ENCODE measurements at regions not wholly inside any gene's neighbourhood (a gene's known extent, or its start where the extent isn't known, plus 50 kb on each side); places are given as distances from the start of the nearest gene placed in this dataset.

GRCh38 chr10:118944959-118945633 is 84.4 kb upstream of the NANOS1 start:
- 74 to 75% methylated on average over 8 of the region's 8 CpGs for WGBS, 2 donors
- no peaks in the 10 kb centered on the region for H3K9me3 ChIP-seq
- no peak for DNase-seq
- no peaks in the 10 kb centered on the region for H3K27me3 ChIP-seq
- H3K4me3 ChIP-seq, result no peak overlapping the region
- no peak for ATAC-seq
- no peaks in the 10 kb centered on the region for H3K36me3 ChIP-seq (replicated peaks in 1 of 2; ENCODE audit: insufficient read depth in 1 of 2, low read depth in 2 of 2)
- H3K27ac ChIP-seq, result no peak overlapping the region
- intact Hi-C loops (cut with DNase I), result no loop called here
- TF ChIP-seq POLR2A (IDR thresholded peaks at IDR 0.05), result no peak
- TF ChIP-seq CTCF (IDR thresholded peaks at IDR 0.05), result no peak
- no peaks in the 10 kb centered on the region for H3K4me1 ChIP-seq

GRCh38 chr10:118948786-118949185 is 80.7 kb upstream of the NANOS1 start:
- H3K36me3 ChIP-seq (replicated peaks in 1 of 2; ENCODE audit: insufficient read depth in 1 of 2, low read depth in 2 of 2), result no peaks in the 10 kb centered on the region
- H3K27me3 ChIP-seq, result no peaks in the 10 kb centered on the region
- H3K4me3 ChIP-seq, result no peak overlapping the region
- no peak for DNase-seq
- intact Hi-C loops (cut with DNase I), result no loop called here
- 57 to 75% methylated on average over 3 of the region's 3 CpGs for WGBS, 2 donors
- TF ChIP-seq CTCF (IDR thresholded peaks at IDR 0.05), result no peak
- no peak for TF ChIP-seq POLR2A (IDR thresholded peaks at IDR 0.05)
- no peaks in the 10 kb centered on the region for H3K4me1 ChIP-seq
- no peak overlapping the region for H3K27ac ChIP-seq
- ATAC-seq, result no peak
- no peaks in the 10 kb centered on the region for H3K9me3 ChIP-seq

- Histone ChIP-seq H3K4me3 (no peak overlapping the region), H3K36me3 (replicated peaks in 1 of 2; ENCODE audit: insufficient read depth in 1 of 2, low read depth in 2 of 2) (no peaks in the 10 kb centered on the region), H3K4me1 (no peaks in the 10 kb centered on the region), H3K27ac (no peak overlapping the region), H3K9me3 (no peaks in the 10 kb centered on the region), H3K27me3 (no peaks in the 10 kb centered on the region)
- ATAC-seq (no peak), DNase-seq (no peak)
- TF ChIP-seq POLR2A (IDR thresholded peaks at IDR 0.05) (no peak), CTCF (IDR thresholded peaks at IDR 0.05) (no peak)
- WGBS, 2 donors, result 64 to 75% methylated on average over 1 of the region's 1 CpG
- intact Hi-C loops (cut with DNase I), result no loop called here
These were observed 79.3 kb upstream of the NANOS1 start for GRCh38 chr10:118950190-118950680.

- H3K27me3 ChIP-seq, result no peaks in the 10 kb centered on the region
- no peak for DNase-seq
- H3K36me3 ChIP-seq (replicated peaks in 1 of 2; ENCODE audit: insufficient read depth in 1 of 2, low read depth in 2 of 2), result no peaks in the 10 kb centered on the region
- ATAC-seq, result no peak
- no peak for TF ChIP-seq POLR2A (IDR thresholded peaks at IDR 0.05)
- TF ChIP-seq CTCF (IDR thresholded peaks at IDR 0.05), result no peak
- H3K4me1 ChIP-seq, result no peaks in the 10 kb centered on the region
- no peaks in the 10 kb centered on the region for H3K9me3 ChIP-seq
- 62 to 66% methylated on average over 11 of the region's 11 CpGs for WGBS, 2 donors
- intact Hi-C loops (cut with DNase I), result no loop called here
- H3K27ac ChIP-seq, result no peak overlapping the region
- no peak overlapping the region for H3K4me3 ChIP-seq
These were observed 78.4 kb upstream of the NANOS1 start for GRCh38 chr10:118950997-118951637.
